Tongue (tissue), 1 donor: ENCODE measurements at regions not wholly inside any gene's neighbourhood (a gene's known extent, or its start where the extent isn't known, plus 50 kb on each side); places are given as distances from the start of the nearest gene placed in this dataset.
A peak's percentile ranks its signal among the peaks of the same experiment; 100 is the strongest.
"Not testable (repeated sequence)": the region's sequence is repeated elsewhere in the genome, so short reads cannot be mapped to it uniquely, and the experiment has no call there.

ENCODE experiments used
- DNase-seq: peaks from one replicate; pipeline ENCODE4 v3.0.0-alpha.2; 2015

DNA sequence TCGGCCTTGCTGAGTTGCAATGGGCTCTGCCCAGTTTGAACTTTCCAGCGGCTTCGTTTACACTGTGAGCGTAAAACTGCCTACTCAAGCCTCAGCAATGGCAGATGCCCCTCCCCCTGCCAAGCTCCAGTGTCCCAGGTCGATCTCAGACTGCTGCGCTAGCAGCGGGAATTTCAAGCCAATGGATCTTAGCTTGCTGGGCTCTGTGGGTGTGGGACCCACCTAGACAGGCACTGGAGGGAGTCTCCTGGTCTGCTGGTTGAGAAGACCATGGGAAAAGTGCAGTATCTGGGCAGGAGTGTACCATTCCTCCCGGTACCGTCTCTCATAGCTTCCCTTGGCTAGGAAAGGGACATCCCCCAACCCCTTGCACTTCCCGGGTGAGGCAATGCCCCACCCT, 88.2 kb downstream of the KLHL28 start:
- no peak for DNase-seq

DNA sequence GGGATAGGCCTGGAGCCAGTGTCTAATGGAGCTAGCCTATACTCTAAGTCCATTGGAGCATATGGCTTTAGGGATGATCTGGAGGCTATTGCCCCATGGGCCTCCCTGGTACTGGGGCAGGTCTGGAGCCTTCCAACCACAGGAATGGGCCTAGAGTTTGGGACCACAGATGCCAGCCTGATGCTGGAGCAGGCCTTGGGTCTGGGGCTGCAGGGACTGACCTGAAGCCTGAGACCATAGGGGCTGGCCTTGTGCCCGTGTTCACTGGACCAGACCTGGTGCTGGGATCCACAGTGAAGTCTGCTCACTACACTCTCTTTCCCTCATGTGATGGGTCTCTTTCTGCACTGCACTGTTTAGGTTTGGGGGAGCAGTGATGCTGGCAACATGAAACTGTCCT, 95.0 kb downstream of the KLHL28 start:
- DNase-seq = no peak

DNA sequence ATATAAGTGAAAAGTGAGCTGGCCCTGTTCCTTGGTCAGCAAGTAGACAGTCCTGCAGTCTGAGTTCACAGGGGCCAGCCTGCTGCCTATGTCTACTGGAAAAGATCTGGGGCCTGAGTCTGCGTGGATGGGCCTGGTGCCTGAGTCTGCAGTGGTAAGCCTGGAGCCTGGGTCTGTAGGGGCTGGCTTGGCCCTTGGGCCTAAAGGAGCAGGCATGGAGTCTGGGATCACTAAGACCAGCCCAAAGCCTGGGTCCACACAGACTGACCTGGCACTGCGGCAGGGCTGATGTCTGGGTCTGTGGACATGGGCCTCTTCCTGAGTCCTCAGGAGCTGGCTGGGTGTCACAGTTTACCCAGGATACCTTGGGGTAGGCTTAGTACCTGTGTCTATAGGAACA, 95.4 kb downstream of the KLHL28 start:
- no peak for DNase-seq

DNA sequence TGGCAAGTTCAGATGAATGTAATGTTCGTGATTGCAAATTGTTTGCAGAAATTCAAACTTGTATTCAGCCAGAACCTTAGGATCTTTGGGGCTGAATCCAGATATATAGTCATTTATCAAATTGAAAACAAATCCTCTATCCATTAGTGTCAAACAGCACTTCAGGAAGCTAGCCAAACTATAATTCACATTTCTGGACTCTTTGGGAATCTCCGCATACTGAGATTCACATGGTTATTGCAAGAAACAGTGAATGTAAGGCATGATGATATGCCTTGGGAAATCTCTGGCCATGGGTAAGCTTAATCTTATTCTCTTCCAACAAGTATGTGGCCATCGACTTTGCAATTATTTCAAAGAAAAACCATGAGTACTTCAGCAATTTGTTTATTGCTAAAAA, 98.5 kb downstream of the KLHL28 start:
- no peak for DNase-seq

DNA sequence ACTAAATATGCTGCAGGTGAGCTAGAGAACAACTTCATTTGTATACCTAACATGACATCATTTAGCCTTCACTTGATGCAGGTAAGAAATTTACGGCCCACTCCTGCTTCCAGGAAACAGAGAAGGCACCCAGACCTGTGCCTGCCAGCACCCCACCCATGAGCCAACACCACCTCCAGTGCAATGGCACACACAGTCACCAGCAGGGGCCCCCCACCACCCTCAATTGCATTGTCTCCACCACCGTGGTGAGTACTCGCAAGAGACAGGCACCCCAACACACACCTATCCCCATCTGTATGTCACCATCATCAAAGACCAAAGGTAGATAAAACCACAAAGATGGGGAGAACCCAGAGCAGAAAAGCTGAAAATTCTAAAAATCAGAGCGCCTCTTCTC, 107.6 kb downstream of the KLHL28 start:
- no peak for DNase-seq

DNA sequence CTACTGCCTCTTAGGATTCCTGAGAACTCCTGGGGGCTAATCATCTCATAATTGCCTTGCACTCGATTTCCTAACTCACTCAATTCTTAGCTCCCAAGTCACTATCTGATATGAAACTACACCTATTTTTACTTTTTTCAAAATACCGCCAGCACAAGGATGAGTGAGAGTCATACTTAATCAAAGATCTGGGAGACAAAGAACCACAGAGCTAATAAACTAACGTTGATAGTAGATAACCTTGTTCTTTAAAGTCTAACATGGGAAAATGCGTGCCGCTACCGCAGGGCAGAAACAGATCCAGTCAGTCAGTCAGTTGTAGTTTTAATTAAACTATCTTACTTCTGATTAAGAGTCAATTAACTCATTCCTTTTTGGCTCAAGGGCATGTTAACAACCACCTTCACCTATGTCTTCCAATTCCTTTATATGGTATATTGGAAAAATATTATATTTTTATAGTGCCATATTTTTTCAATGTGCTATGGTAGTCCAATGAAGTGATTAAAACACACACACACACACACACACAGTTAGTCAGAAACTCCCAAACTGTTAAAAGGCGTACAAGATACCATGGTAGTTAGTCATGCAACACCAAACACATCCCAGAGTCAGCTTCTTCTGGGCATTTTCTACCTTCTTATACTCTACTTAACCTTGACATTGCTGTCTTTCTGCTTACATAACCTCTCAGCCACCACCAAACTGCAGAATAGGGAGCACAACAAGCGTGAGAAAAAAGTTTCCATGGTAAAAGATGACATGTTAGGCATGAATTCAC, 114.0 kb downstream of the KLHL28 start:
- no peak for DNase-seq

DNA sequence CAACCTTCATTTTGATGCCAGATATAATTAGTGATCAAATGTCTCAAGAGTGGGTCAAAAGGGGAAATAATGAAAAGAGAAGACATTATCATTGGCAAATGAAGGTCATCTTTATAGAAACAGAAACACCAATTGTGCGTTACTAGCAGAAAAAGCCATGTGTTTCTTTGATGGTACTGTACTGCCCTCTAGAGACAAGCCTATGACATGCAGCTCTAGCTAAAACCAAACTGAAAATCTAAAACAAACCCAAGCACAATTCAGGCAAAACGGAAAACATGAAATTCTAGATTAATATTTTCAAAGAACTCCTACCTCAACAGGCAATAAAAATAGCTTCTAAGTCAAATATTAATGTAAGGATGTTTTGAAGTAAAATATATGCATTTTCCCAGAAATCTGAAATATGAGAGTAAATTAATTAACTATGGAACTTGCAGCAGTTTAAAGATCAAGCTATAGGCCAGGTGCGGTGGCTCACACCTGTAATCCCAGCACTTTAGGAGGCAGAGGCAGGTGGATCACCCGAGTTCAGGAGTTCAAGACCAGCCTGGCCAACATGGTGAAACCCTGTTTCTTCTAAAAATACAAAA, 115.4 kb downstream of the KLHL28 start:
- DNase-seq = peak; percentile 70

DNA sequence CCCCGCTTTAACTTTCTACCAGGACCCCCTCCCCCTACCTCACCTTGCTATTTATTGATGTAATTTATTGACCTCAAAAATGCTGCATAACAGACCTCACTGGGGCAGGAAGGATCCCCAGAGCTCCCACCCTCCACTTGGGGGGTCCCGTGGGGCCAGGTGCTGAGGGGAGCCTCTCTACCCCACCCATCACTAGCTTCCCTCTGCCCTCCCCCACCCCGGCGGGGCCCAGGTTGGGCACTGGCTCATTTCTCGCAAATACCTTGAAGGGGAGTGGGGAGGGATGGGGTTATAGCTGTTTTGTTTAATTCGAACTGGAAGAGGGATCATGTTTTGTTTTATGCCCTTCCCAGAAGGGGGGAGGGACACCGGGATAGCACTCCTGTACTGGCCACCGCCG, 125.8 kb downstream of the KLHL28 start:
- not testable (repeated sequence) for DNase-seq

DNA sequence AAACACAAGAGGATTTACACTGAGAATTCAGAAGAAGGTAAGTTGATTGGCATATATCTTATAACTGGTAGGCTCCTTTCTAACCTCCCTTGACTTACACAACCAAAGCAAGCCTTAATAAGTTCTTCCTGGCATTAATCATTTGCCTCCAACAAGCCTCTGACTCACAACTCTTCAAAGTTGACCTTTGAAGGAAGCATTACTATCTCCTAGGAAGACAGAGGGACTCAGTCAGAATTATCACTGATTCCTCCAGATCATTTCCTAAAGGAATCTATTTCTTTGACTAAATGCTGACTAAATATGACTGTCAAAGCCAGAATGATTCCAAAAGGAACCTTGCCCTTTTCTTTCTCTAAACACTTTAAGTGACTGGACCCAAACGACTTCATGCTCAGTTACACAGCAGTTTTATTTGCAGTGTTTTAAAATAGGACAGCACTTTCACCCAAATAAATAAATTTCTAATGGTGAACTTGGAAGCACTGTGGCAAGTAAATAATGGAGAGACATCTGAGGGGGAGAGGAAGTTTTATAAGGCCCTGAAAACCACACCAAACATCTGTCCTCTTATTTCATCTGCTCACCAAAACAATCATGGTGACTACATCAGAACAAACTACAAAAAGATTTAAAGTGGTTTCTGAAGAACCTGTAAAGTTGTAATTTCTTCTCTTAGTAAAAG, 128.2 kb downstream of the KLHL28 start:
- no peak for DNase-seq

DNA sequence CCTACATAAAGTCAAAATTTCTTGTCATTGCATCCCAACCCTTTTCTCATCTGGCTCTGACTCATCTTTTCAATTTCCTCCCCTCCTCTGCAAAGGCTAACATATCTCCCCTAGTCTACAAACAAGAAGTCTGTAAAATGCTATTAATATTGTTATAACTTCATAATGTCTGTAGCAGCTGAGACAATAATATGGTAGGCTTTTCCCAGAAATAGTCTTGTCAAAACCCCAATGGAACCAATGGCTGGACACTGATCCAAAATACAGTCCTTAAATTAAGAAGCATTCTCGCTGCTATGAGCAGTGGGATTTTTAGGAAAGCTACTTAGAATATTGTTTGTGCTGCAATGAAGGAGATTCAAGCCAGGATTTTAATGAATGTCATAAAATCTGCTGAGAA, 131.4 kb downstream of the KLHL28 start:
- DNase-seq = no peak

DNA sequence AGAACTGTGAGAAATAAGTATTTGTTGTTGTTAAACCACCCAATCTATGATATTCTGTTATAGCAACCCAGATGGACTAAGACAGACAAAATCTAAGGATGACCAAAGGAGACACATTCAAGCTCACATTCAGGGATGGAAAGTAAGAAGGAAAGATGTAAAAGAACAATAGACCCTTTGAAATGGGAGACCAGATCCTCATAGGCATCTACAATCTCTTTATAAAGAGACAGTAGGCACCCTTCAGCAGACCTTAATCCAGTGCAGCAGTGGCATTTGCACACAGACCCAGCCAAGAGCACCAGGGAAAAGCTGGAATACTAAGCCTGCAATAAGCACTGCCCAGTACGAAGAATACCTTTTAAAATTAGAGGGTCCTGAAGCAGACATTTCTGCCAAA, 132.7 kb downstream of the KLHL28 start:
- DNase-seq = no peak

DNA sequence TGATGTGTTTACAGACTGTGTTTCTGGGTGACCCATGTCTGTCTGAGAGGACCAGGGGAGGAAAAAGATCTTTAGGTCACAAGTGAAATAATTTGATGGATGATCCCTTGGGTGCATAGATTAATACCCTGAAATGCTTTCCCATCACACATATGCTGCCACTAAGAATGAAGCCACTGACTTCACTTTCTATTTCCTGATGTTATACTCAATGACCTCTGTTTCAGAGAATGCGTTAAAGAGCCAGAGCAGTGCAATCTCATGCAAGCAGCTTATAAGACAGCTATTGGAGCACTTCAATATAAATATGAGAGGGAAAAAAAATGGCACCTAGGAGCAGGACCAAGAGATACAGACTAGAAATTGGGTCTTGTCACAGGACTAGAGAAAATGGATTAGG, 133.7 kb downstream of the KLHL28 start:
- DNase-seq = no peak

DNA sequence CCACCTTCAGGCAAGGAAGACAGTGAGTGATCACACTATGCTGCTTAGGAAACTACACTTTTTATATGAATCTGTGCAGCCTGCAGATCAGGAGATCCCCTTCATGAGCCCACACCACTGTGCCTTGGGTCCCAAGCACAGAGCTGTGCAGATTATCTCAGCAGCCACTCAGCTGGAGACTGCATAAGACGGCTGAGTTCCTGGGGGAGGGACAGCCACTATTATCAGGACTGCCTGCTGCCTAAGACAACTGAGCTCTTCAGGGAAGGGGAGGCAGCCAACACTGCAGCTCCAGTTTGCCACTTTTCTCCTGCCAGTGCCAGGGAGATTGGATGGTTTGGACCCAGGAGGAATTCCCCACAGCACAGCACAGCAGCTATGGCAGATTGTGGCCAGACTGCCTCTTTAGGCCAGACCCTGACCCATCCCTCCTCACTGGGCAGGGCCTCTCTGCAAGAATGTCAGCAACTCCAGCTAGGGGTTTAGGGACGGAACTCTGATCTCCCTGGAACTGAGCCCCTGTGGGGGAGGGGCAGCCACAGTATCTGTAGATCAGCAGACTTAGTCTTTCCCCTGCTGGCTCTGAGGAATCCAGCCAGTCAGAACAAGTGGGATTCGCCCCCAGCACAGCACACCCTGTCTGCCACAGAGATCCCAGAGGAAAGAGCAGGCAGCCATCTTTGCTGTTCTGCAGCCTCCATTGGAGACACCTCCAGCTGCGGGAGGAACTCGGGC, 141.3 kb downstream of the KLHL28 start:
- DNase-seq = peak; percentile 2

DNA sequence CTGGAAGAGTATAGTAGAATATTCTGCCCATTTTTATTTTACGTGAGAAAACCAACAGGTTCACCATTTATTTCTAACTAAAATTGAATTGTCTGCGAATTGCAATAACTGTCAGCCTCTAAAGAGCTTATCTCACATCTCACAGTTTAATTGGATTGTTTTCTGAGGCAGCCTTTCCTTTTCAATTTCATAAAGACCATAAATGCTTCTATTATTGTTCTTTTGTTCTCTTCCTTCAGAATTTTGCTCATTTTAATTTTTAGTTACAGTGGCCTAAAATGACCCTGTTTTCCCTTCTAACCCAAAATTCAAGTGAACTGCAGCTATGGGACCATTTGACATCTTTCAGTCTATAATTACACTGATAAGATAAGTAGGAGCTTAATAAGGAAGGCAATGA, 147.6 kb downstream of the KLHL28 start:
- no peak for DNase-seq

DNA sequence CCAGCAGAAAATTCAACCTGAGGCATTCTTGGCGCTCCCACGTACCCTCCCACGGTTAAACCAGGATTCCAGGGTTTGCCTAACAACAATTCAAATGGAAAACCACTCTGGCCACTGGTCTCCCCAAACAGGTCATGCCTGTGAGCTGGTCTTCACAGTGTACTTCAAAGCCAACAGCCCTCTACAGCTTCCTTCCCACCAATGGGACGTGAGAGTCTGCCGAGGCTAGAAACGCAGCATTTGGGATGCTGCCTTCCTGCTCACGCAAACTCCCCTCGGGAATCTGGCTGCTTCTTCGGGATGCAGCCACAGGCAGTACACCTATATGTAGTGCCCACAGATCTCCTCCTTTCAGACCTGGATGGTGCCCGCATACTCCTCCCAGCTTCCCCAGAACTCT, 149.1 kb downstream of the KLHL28 start:
- DNase-seq = no peak

DNA sequence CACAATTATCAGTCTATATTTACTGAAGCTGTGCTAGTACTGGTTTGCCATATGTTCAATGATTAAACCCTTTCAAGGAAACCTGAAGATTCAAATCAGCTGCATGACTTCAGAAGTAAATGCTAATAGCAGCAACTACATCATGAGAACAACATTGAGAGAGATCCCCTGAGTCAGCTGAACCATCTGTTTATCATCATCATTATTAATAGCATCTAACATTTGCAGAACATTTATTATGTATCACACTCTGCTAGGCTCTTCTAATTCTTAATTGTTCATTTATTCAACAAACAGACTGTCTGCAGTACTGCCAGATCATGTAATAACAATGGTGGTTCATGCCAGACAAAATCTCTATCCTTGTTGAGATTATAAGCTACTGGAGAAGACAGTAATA, 157.4 kb downstream of the KLHL28 start:
- no peak for DNase-seq

DNA sequence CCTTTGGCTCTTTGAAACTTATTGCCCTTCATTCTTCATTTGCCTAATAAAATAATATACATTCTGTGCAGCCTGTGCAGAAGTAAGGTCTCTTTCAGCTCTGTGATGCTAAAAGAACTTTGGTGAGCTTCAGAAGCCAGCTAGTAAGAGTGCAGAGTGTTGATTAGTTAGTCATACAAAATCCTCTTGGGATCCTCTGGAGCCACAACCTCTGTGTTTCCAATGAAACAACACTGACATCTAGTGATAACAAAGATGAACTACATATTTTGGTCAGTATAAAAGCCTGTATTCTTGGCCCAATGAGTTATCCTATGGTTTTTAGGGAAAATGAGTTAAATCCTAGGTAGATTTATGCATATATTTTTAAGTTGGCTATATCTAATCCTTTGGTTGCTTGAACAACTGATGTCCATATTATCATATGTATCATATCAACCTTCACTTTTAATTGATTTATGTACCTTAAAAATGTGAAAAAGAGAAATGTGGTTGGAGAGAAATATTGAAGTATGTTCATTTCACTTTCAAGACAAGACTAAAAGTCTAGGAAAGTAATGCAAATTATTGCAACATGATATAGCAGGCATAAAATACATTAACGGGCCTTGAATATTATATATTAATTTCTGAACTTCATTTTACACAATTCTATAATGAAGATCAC, 158.4 kb downstream of the KLHL28 start:
- peak; percentile 78 for DNase-seq

DNA sequence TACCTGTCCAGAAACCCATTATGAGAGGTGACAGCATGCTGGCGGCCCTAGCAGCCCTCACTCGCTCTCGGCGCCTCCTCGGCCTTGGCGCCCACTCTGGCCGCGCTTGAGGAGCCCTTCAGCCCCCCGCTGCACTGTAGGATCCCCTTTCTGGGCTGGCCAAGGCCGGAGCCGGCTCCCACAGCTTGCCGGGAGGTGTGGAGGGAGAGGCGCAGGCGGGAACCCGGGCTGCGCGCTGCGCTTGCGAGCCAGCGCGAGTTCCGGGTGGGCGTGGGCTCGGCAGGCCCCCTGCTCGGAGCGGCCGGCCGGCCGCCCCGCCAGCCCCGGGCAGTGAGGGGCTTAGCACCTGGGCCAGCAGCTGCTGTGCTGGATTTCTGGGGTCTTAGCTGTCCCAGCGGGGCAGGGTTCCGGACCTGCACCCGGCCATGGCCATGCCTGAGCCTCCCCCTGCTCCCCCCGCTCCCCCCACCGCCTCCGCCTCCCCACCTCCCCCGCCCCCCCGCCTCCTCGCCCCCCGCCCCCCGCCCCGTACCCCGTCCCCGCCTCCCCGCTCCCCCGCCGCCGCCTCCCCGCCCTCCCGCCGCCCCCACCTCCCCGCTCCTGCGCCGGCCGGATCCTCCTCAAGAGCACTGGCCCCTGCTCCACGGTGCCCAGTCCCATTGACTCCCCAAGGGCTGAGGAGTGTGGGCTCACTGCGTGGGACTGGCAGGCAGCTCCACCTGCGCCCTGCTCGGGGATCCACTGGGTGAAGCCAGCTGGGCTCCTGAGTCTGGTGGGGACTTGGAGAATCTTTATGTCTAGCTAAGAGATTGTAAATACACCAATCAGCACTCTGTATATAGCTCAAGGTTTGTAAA, 163.1 kb downstream of the KLHL28 start:
- no peak for DNase-seq

DNA sequence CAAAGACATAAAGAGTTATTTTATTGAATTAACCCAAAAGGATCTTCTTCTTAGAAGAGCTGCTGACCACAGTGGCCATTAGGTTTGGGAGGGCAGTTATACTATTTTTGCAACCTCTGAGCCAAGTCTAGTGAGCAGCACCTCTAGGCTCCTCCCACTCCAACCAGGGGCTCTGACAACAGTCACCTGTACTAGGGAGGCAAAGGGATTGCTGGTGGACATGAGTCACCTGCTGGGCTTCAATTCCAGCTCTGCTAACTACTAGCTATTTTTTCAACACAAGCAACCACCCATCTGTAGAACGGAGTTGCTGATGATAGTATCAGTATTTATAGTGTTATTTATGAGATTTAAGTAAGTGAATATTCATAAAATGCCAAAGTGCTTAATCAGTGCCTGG, 166.0 kb downstream of the KLHL28 start:
- no peak for DNase-seq

DNA sequence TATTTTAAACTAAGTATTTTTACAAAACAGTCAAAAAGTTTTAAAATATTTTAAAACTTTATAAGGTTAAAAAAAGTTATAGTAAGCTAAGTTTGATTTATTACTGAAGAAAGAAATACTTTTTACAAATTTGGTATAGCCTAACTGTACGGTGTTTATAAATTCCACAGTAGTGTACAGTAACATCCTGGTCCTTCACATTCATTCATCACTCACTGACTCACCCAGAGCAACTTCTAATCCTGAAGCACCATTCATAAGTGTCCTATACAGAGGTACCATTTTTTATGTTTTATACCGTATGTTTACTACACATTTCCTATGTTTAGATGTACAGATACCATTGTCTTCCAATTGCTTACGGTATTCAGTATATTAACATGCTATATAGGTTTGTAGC, 170.0 kb downstream of the KLHL28 start:
- no peak for DNase-seq

DNA sequence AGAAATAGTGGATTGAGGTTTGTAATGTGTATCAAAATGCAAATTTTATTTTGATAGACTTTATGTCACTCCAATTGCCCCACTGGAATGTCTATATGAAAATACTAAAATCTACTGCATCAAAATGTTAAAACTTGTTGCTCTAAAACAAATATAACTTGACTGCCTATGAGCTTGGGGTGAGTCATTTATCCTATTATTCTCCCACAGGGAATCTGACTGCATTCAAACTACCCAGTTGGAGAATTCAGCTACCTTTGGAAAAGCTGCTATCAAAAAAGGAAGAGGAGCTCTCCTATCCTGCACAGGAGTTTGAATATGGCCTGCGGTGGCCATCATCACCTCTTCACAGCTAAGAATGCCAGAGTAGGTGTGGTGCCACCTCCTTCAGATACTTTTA, 173.1 kb downstream of the KLHL28 start:
- DNase-seq = no peak

DNA sequence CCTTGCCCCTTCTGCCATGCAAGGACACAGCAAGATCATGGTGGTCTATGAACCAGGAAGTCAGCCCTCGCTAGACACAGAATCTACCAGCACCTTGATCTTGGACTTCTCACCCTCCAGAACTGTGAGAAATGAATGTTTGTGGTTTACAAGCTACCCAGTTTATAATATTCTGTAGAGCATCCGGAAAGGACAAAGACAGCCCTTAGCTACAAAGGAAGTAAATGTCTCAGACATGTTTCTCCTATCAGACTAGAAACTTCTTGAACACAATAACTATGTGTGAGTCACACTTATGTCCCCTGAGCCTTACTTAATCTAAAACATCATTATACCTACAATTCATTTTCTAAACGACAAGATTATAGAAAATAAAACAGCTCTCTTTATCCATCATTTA, 176.7 kb downstream of the KLHL28 start:
- DNase-seq = no peak
